HEK293 (cell line): ENCODE measurements at regions not wholly inside any gene's neighbourhood (a gene's known extent, or its start where the extent isn't known, plus 50 kb on each side); places are given as distances from the start of the nearest gene placed in this dataset.

ENCODE experiments used
- CTCF ChIA-PET: fragments of 350-600 bp; formaldehyde crosslinking; extraction: SDS; loops from one replicate; lab custom pipeline; 2021; ENCODE audit warnings: antibody characterized with exemption; lab: Yijun Ruan, JAX
- POLR2A ChIA-PET: fragments of 300-600 bp; formaldehyde crosslinking; extraction: SDS; loops from one replicate; lab custom pipeline; 2020; ENCODE audit warnings: antibody characterized with exemption, inconsistent platforms; lab: Yijun Ruan, JAX
- H3K27ac ChIP-seq: fragments of 200-500 bp; sonication (Bioruptor generic); 2 replicates; pipeline ENCODE4 v1.5.1; 2014; ENCODE audit warnings: low read depth, low read length, control low read depth, inconsistent platforms; ENCODE audit errors: extremely low read depth
- H3K36me3 ChIP-seq, 2 experiments: fragments of 200-500 bp in 1 of 2; sonication (Bioruptor generic) in 1 of 2; 1 replicate in 1 of 2; 2 replicates in 1 of 2; pipeline ENCODE4 v1.5.1; 2014 to 2017; ENCODE audit warnings: inconsistent platforms in 2 of 2, low read length in 2 of 2; ENCODE audit not compliant: control insufficient read depth in 2 of 2, insufficient read depth in 1 of 2
- H3K4me1 ChIP-seq: fragments of 200-500 bp; sonication (Bioruptor generic); 2 replicates; pipeline ENCODE4 v1.5.1; 2014; ENCODE audit warnings: mild to moderate bottlenecking, low read length, inconsistent platforms; ENCODE audit not compliant: control insufficient read depth, insufficient read depth
- H3K4me3 ChIP-seq: 2 replicates; pipeline ENCODE4 v1.5.1; 2011; ENCODE audit warnings: low read depth, mild to moderate bottlenecking, control low read depth, low read length, moderate library complexity
- H3K9me3 ChIP-seq: fragments of 200-500 bp; sonication (Bioruptor generic); 2 replicates; pipeline ENCODE4 v1.5.1; 2014; ENCODE audit warnings: low read depth, low read length, inconsistent platforms; ENCODE audit not compliant: control insufficient read depth, insufficient read depth
- BCL11B ChIP-seq: fragments of 450-650 bp; formaldehyde crosslinking; IDR thresholded peaks from 2 replicates; pipeline ENCODE4 v1.5.1; 2016; ENCODE audit warnings: low read depth, missing biosample characterization, missing genetic modification characterization
- HOXC10 ChIP-seq: sonication (generic); formaldehyde crosslinking; IDR thresholded peaks from 2 replicates; pipeline ENCODE4 v1.8.1; 2023; ENCODE audit warnings: mild to moderate bottlenecking, missing genetic modification reagents
- PRDM1 ChIP-seq: fragments of 450-650 bp; formaldehyde crosslinking; IDR thresholded peaks from 2 replicates; pipeline ENCODE4; 2016; ENCODE audit warnings: missing biosample characterization, missing genetic modification characterization
- PRDM6 ChIP-seq: fragments of 450-650 bp; formaldehyde crosslinking; IDR thresholded peaks from 2 replicates; pipeline ENCODE4 v1.5.1; 2017; ENCODE audit warnings: missing biosample characterization, missing genetic modification characterization
- REPIN1 ChIP-seq: fragments of 450-650 bp; formaldehyde crosslinking; IDR thresholded peaks from 2 replicates; pipeline ENCODE4 v1.5.1; 2017; ENCODE audit warnings: missing biosample characterization, missing genetic modification characterization, low read depth
- SCRT1 ChIP-seq: fragments of 450-650 bp; formaldehyde crosslinking; IDR thresholded peaks from 2 replicates; pipeline ENCODE4 v1.5.1; 2016; ENCODE audit warnings: missing biosample characterization, missing genetic modification characterization, borderline replicate concordance
- ZBTB20 ChIP-seq: fragments of 450-650 bp; formaldehyde crosslinking; IDR thresholded peaks from 2 replicates; pipeline ENCODE4 v1.5.1; 2016; ENCODE audit warnings: missing biosample characterization, missing genetic modification characterization
- ZNF157 ChIP-seq: fragments of 450-650 bp; formaldehyde crosslinking; IDR thresholded peaks from 2 replicates; pipeline ENCODE4 v1.5.1; 2016; ENCODE audit warnings: missing biosample characterization, missing genetic modification characterization
- ZNF214 ChIP-seq: fragments of 450-650 bp; formaldehyde crosslinking; IDR thresholded peaks from 2 replicates; pipeline ENCODE4 v1.5.1; 2017; ENCODE audit warnings: missing biosample characterization, mild to moderate bottlenecking, missing genetic modification characterization, borderline replicate concordance
- ZNF354C ChIP-seq: fragments of 450-650 bp; formaldehyde crosslinking; IDR thresholded peaks from 2 replicates; pipeline ENCODE4 v1.5.1; 2016; ENCODE audit warnings: missing biosample characterization, missing genetic modification characterization, low read depth, borderline replicate concordance
- ZNF37A ChIP-seq: fragments of 450-650 bp; IDR thresholded peaks from 2 replicates; pipeline ENCODE4 v1.5.1; 2018; ENCODE audit warnings: missing biosample characterization, missing genetic modification characterization
- ZNF558 ChIP-seq: fragments of 450-650 bp; formaldehyde crosslinking; IDR thresholded peaks from 2 replicates; pipeline ENCODE4 v1.5.1; 2016; ENCODE audit warnings: missing biosample characterization, missing genetic modification characterization
- ZNF561 ChIP-seq: fragments of 450-650 bp; IDR thresholded peaks from 2 replicates; pipeline ENCODE4 v1.5.1; 2018; ENCODE audit warnings: missing biosample characterization, missing genetic modification characterization, borderline replicate concordance
- ZNF596 ChIP-seq: fragments of 450-650 bp; IDR thresholded peaks from 2 replicates; pipeline ENCODE4 v1.5.0; 2018; ENCODE audit warnings: missing biosample characterization, mild to moderate bottlenecking, missing genetic modification characterization, moderate library complexity
- ZNF624 ChIP-seq: fragments of 450-650 bp; formaldehyde crosslinking; IDR thresholded peaks from 2 replicates; pipeline ENCODE4 v1.5.1; 2017; ENCODE audit warnings: missing biosample characterization, missing genetic modification characterization
- TF ChIP-seq, protein P1 (sequence below): sonication (generic); formaldehyde crosslinking; IDR thresholded peaks from 2 replicates; pipeline ENCODE4 v1.8.1; 2022; ENCODE audit warnings: mild to moderate bottlenecking, moderate library complexity, missing genetic modification reagents
- TF ChIP-seq, protein P2 (sequence below): fragments of 450-650 bp; formaldehyde crosslinking; IDR thresholded peaks from 2 replicates; pipeline ENCODE4 v1.5.1; 2016; ENCODE audit warnings: missing biosample characterization, missing genetic modification characterization, low read depth
- TF ChIP-seq, protein P3 (sequence below): fragments of 450-650 bp; formaldehyde crosslinking; IDR thresholded peaks from 2 replicates; pipeline ENCODE4 v1.5.1; 2017; ENCODE audit warnings: missing biosample characterization, missing genetic modification characterization

- TF ChIP-seq, protein P1, sequence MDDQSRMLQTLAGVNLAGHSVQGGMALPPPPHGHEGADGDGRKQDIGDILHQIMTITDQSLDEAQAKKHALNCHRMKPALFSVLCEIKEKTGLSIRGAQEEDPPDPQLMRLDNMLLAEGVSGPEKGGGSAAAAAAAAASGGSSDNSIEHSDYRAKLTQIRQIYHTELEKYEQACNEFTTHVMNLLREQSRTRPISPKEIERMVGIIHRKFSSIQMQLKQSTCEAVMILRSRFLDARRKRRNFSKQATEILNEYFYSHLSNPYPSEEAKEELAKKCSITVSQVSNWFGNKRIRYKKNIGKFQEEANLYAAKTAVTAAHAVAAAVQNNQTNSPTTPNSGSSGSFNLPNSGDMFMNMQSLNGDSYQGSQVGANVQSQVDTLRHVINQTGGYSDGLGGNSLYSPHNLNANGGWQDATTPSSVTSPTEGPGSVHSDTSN = no peak
- TF ChIP-seq, all 188 proteins: peak for 0
Observed at GRCh38 chr4:155085843-155086530, 122.4 kb upstream of the NPY2R start (continued).

DNA sequence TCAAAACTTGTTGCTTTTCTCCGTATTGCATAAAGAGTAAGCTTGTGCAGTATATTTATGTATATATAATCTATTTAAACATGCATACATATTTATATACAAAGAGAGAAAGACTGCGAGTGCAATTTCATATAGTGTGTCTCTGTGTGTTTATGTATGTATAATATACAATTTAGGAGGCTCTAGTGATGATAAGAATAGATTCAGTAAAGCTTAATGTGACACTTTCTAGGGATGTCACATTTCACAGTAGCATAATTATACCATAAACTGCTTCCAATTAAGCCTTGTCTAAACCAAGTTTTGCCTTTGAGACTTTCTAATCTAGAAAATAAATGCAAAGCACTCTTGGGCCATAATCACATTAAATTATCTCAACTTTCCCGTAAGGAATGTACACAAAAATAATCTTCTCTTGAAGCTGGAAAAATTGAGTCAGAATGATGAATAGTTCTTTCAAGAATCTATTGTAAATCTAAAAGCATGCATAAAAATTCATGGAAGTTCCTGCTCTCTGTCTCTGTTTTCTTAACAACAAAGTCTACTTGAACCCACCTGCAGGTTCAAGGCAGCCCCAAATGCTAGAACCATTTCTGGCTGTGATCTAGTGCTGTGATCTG, 114.1 kb upstream of the NPY2R start:
- POLR2A ChIA-PET = no interaction called here
- TF ChIP-seq SCRT1 (tag by site-specific recombination) = no peak
- TF ChIP-seq, protein P2, sequence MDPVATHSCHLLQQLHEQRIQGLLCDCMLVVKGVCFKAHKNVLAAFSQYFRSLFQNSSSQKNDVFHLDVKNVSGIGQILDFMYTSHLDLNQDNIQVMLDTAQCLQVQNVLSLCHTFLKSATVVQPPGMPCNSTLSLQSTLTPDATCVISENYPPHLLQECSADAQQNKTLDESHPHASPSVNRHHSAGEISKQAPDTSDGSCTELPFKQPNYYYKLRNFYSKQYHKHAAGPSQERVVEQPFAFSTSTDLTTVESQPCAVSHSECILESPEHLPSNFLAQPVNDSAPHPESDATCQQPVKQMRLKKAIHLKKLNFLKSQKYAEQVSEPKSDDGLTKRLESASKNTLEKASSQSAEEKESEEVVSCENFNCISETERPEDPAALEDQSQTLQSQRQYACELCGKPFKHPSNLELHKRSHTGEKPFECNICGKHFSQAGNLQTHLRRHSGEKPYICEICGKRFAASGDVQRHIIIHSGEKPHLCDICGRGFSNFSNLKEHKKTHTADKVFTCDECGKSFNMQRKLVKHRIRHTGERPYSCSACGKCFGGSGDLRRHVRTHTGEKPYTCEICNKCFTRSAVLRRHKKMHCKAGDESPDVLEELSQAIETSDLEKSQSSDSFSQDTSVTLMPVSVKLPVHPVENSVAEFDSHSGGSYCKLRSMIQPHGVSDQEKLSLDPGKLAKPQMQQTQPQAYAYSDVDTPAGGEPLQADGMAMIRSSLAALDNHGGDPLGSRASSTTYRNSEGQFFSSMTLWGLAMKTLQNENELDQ (tag by site-specific recombination) = no peak
- TF ChIP-seq, protein P3, sequence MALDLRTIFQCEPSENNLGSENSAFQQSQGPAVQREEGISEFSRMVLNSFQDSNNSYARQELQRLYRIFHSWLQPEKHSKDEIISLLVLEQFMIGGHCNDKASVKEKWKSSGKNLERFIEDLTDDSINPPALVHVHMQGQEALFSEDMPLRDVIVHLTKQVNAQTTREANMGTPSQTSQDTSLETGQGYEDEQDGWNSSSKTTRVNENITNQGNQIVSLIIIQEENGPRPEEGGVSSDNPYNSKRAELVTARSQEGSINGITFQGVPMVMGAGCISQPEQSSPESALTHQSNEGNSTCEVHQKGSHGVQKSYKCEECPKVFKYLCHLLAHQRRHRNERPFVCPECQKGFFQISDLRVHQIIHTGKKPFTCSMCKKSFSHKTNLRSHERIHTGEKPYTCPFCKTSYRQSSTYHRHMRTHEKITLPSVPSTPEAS (tag by site-specific recombination) = no peak
- TF ChIP-seq, all 188 proteins: peak for 0
- Histone ChIP-seq H3K4me3 (no peak overlapping the region), H3K4me1 (no peaks in the 10 kb centered on the region), H3K9me3 (no peaks in the 10 kb centered on the region), H3K36me3 (no peaks in the 10 kb centered on the region), H3K27ac (no peak overlapping the region)
- CTCF ChIA-PET = no interaction called here

GRCh38 chr4:155099231-155099630, 109.2 kb upstream of the NPY2R start:
- no peaks in the 10 kb centered on the region for H3K9me3 ChIP-seq
- ChIA-PET POLR2A (no interaction called here), CTCF (no interaction called here)
- H3K36me3 ChIP-seq = no peaks in the 10 kb centered on the region
- H3K4me1 ChIP-seq = no peaks in the 10 kb centered on the region
- TF ChIP-seq ZBTB20 (tag by site-specific recombination) (no peak), ZNF558 (tag by site-specific recombination) (no peak), REPIN1 (tag by site-specific recombination) (no peak), BCL11B (no peak), ZNF596 (tag by site-specific recombination) (no peak), ZNF214 (tag by site-specific recombination) (no peak), ZNF157 (tag by site-specific recombination) (no peak), ZNF624 (tag by site-specific recombination) (no peak), PRDM1 (tag by site-specific recombination) (no peak), PRDM6 (tag by site-specific recombination) (no peak), HOXC10 (no peak), ZNF561 (tag by site-specific recombination) (no peak), ZNF354C (no peak), ZNF37A (tag by site-specific recombination) (no peak)
- TF ChIP-seq, protein P1 = no peak
- H3K4me3 ChIP-seq = no peak overlapping the region
- no peak overlapping the region for H3K27ac ChIP-seq
